ENCODE measurements at regions not wholly inside any gene's neighbourhood (a gene's known extent, or its start where the extent isn't known, plus 50 kb on each side); places are given as distances from the start of the nearest gene placed in this dataset.

GRCh38 chr7:42794673-42795072, 117.2 kb downstream of the C7orf25 start:
- TF ChIP-seq ZNF274 (IDR thresholded peaks at IDR 0.05; ENCODE audit: borderline replicate concordance, low read depth, low read length) (no peak), ZBTB1 (CRISPR knock-in tag; IDR thresholded peaks at IDR 0.05; ENCODE audit: borderline replicate concordance, low read depth) (no peak)

Measured in K562 (cell line).